GM18909 (cell line): ENCODE measurements at regions not wholly inside any gene's neighbourhood (a gene's known extent, or its start where the extent isn't known, plus 50 kb on each side); places are given as distances from the start of the nearest gene placed in this dataset.

Experiments used
- ATAC-seq: cut with Tn5 transposase; IDR thresholded peaks from one replicate; pipeline ENCODE4 v1.9.1; 2021; ENCODE audit warnings: mild to moderate bottlenecking; ENCODE audit not compliant: unreplicated experiment, poor library complexity

- ATAC-seq = no peak
Measured at GRCh38 chr2:217051416-217051815, 191.6 kb upstream of the TNP1 start.

DNA sequence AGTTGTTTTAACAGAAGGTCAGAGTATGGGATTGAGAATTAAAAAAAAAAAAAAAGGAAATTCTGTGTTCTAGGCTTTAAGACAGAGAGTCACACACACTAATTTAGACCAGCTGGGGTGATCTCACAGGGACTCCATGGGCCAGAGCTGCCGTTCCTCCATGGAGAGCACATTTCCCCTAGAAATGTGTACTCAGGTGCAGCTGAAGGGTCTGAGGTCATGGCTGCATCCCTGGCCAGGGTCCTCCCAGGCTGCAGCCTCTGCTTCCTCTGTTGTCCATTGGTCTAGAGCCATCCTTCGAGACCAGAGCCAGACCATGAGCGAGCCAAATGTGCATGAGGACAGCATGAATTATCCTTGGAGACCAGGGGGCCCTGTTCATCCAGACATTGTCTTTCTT, 190.1 kb upstream of the TNP1 start:
- no peak for ATAC-seq

GRCh38 chr2:217049422-217049821, 189.6 kb upstream of the TNP1 start:
- ATAC-seq = no peak

DNA sequence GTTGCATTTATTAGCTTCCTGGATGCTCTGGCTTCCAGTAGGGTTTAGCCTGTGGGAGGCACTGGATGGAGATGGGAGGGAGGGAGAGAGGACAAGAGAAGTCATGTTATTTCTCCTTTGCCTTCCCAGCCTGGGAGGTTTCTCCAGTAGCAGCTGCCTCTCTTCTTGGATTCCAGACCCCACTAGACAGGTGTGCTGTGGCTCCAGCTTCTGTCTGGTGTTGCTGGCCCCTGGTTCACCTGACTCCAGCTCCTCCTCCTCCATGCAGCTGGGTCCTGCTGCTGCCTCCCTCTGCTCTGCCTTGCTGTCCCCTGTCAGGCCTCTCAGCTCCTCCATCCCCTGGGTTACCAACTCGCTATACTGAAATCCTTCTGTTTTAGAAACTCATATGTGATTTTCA, 188.9 kb upstream of the TNP1 start:
- ATAC-seq = no peak

- no peak for ATAC-seq
Measured at GRCh38 chr2:217047631-217048030, 187.8 kb upstream of the TNP1 start.

DNA sequence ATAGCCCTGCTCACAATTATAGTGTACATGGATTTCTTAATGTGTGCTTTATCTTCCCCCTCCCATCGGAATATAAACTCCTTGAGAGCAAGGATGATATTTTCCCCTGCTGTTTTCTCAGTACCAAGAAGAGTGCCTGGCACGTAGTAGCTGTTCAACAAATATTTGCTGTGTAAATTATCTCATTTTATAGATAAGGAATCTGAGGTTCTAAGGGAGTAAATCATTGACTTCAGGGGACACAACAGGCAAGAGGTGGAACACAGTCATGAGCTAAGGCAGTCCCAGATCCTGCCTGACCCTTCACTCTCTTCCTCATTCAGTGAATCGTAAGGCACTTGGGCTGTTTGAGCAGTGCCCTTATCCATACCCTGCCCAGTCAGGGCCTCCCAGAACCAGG, 187.3 kb upstream of the TNP1 start:
- no peak for ATAC-seq

- no peak for ATAC-seq
Measured at GRCh38 chr2:217045700-217046475, 186.0 kb upstream of the TNP1 start.

GRCh38 chr2:217040099-217040498, 180.2 kb upstream of the TNP1 start:
- ATAC-seq = no peak

DNA sequence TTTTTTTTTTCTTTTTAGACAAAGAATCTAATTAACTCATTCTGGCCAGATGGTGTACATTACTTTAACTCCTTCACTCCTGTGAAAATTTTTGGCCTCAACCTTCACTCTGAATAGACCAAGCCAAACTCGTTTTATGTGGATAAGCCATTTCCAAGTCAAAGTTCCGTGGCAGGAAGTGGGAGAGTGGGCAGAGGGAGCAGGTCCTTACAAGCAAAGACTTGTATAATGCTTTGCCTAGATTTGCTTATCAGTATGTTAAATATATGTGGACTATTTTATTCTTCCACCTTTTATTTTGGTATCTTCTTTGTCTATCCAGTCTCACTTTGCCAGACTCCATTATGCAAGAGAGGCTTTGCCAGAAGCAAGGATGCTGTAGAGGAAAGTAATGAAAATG, 178.1 kb upstream of the TNP1 start:
- ATAC-seq = no peak

DNA sequence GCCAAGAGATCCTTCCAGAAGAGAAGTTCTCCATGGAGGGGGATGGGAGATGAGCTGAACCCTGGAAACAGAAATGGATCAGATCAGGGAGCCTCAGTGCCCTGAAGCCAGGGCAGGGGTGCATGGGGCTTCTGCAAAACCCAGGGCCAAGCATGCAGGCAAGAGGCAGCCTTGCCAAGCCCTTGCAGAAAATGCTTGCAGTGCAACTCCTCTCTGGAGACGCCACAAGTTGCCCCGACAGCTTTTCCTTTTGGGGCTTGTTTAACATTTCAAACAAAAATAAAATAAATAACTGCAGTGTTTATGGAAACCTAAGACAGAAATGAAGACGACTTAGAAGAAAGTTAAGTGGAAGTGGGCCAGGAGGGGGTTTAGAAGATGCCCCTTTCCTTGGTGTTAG, 177.5 kb upstream of the TNP1 start:
- ATAC-seq = no peak

DNA sequence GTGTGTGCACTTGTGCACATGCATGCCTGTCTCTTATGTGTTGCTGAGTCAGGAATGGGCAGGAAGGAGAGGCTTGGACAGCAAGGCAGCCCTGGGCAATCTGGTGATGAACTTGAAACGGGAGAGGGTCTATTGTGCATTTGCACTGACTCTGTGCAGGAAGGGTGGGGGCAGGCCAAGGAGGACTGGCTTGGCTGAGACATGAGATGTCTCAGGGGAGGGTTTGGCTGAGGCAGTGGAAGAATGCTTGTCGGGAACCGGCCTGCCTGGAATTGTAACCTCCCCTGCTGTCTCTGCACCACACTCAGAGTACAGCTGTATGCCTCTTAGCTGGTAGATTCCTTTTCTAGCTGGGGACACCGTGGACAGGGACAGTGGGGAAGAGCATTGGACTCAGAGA, 176.1 kb upstream of the TNP1 start:
- ATAC-seq = no peak

DNA sequence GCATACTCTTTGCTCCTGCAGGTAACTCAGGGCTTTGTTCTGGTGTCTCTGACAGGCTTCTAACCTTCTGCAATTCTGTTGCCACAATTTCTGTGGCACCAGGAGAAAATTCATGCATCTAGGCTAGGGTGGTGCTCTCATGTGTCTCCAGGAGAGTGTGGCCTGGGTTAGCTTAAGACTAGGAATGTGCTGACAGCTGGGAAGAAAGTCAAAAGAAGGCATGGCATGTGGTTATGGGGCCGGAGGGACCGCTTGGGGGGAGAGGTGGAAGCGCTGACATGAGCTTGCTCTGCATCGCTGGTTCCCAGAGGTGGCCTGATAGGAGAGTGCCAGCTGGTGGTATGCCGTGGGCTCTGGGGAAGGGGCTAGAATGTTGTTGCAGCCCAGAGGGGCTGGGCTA, 173.3 kb upstream of the TNP1 start:
- ATAC-seq = no peak

- ATAC-seq = no peak
Measured at GRCh38 chr2:217031445-217031844, 171.6 kb upstream of the TNP1 start.

GRCh38 chr2:217030081-217030480, 170.2 kb upstream of the TNP1 start:
- no peak for ATAC-seq

- ATAC-seq = no peak
Measured at GRCh38 chr2:217028128-217028527, 168.3 kb upstream of the TNP1 start.

GRCh38 chr2:217027414-217027813, 167.6 kb upstream of the TNP1 start:
- no peak for ATAC-seq

GRCh38 chr2:217026569-217026968, 166.7 kb upstream of the TNP1 start:
- no peak for ATAC-seq

DNA sequence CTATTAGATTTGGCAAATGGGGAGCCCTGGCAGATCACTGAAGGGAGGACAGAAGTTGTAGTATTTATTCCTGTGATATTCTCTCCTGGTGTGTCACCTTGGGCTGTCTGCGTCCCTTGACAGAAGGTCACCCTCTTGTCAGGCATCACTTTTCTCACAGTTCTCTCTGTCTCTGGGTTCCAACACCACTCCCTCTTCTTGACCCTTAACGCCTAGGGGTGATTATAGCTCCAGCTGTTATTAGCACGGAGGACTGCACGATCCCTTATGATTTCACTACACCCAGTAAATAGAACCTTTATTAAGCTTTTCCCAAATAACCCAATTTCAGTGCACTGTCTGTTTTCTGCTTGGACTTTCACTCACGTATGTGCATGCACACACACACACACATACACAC, 166.3 kb upstream of the TNP1 start:
- no peak for ATAC-seq

- no peak for ATAC-seq
Measured at GRCh38 chr2:217023611-217024010, 163.7 kb upstream of the TNP1 start.

DNA sequence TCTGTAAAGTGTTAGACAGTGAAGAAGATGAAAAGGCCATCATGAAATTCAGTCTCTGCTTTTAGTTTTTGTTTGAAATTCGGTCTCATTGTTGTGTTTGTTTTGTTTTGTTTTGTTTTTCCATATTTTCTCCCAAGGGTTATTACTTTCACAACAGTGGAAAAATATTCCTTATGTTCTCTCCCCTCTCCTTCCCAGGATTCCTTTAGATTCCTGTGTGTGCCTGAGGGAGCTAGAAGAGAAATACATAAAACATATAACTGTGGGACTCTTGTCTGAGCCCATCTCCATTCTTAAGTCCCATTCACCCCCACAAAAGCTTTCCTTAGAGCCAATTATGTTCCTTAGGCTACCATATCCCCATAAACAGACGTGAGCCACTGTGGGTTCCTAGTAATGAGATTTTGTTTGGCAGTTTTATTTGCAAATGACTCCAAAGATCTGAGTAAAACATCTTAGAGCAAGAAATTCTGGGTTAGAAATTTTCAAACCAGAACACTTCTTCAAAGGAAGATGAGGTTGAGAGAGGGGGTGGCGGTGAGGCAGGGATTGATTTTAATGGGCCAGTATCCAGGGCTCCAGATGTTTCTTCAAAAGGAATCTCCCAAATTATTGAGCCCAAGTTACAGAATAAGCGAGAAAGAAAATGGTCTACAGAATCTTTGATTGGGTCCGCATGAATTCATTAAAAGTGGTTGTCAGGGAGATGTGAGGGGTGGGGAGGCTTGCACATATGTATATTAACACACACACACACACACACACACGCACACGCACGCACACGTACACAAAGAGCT, 157.8 kb upstream of the TNP1 start:
- ATAC-seq = no peak

DNA sequence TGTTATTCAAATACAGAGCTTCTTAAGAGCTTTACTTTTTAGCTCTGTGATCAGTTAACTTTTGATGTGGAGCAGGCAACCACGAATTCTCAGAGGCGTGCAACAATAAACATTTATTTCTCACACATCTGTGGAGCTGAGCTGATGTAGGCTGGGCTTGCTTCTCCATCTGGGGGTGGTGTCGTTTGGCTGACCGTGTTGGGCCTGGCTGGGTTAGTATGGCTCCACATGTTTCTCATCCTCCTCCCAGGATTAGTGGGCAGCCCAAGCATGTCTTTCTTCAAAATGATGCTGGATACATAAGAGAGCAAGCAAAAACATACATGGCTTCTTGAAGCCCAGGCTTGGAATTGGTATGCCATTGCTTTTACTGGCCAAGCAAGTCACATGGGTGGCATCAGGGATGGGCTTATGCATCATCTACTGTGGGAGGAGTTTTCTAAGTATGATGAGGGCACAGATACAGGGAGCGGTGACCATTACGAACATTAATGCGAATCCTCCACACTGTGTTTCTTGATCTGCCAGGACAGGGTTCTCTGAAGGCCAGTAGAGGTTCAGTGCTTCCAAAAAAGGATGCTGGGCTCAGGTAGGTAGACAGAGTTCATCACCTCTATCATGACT, 157.0 kb upstream of the TNP1 start:
- no peak for ATAC-seq
